ENCODE measurements at regions not wholly inside any gene's neighbourhood (a gene's known extent, or its start where the extent isn't known, plus 50 kb on each side); places are given as distances from the start of the nearest gene placed in this dataset.

DNA sequence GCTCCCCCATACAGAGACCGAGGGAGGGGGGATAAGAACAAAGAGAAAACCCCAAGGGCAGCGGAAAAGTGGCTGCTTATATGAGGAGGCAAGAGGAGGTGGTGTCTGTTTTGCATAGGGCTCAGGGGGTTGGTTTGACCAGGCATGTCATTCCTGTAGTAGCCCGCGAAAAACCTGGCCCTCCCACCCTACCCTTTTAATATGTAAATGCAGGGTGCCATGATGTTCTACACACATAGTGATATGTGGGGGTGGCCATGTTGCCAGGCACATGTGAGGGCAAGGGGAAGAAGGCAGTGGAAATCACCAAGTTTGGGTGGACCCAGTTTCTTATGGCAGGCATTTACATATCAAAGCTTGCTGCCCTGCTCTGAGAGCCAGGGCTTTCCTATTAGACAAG, 203.5 kb upstream of the UBL3 start:
- Histone ChIP-seq H3K36me3 (ENCODE audit: insufficient read depth, low read length, poor library complexity, severe bottlenecking) (no peaks in the 10 kb centered on the region), H3K9me3 (ENCODE audit: low read depth, low read length, poor library complexity, severe bottlenecking) (peaks cover 4% of the 10 kb centered on the region), H3K4me3 (ENCODE audit: low read depth, low read length, poor library complexity, severe bottlenecking) (no peak overlapping the region), H3K27me3 (replicated peaks; ENCODE audit: insufficient read depth, low read depth, low read length, poor library complexity) (no peaks in the 10 kb centered on the region), H3K4me1 (ENCODE audit: insufficient read depth, low read length, poor library complexity, severe bottlenecking) (peaks cover 15% of the 10 kb centered on the region), H3K27ac (ENCODE audit: low read depth, low read length, poor library complexity, severe bottlenecking) (no peak overlapping the region)
- DNase-seq (ENCODE audit: low spot score) = no peak
- ChIA-PET POLR2A (ENCODE audit: low non-redundant PET) (no interaction called here), CTCF (no interaction called here)
- no TSS peak for BruUV-seq (replicated peaks)
- no peak for TF ChIP-seq EZH2 (IDR thresholded peaks at IDR 0.05; ENCODE audit: borderline replicate concordance, low read depth, low read length, poor library complexity, severe bottlenecking)
- TF ChIP-seq, protein P1, sequence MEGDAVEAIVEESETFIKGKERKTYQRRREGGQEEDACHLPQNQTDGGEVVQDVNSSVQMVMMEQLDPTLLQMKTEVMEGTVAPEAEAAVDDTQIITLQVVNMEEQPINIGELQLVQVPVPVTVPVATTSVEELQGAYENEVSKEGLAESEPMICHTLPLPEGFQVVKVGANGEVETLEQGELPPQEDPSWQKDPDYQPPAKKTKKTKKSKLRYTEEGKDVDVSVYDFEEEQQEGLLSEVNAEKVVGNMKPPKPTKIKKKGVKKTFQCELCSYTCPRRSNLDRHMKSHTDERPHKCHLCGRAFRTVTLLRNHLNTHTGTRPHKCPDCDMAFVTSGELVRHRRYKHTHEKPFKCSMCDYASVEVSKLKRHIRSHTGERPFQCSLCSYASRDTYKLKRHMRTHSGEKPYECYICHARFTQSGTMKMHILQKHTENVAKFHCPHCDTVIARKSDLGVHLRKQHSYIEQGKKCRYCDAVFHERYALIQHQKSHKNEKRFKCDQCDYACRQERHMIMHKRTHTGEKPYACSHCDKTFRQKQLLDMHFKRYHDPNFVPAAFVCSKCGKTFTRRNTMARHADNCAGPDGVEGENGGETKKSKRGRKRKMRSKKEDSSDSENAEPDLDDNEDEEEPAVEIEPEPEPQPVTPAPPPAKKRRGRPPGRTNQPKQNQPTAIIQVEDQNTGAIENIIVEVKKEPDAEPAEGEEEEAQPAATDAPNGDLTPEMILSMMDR (conservative IDR thresholded peaks at IDR 0.05; ENCODE audit: low read depth, low read length) = no peak
- intact Hi-C loops (cut with micrococcal nuclease; ENCODE audit: unreplicated experiment) = no loop called here

DNA sequence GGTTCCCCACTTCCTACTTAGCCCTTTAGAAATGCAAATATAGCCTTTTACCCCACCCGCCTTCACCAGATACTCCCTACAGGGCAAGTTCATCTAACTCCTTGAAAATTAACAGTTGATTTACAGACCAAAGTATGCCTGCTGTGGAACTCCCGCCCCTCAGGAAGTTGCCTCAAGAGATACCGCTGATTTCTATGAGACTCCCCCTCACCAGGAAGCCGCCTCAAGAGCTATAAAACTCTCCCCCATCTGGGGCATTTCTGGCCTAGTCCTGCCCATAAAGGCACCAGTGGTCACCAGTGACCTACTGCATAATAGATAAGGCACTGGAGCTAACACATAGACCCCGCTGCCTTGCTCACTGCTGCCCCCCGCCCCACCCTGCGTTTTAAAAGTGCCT, 201.7 kb upstream of the UBL3 start:
- ChIA-PET CTCF (interaction anchor here (0.7 kb wide), 1 partner anchor 396 kb away, joined by 4 read pairs; no protein-coding TSS in a partner anchor), POLR2A (ENCODE audit: low non-redundant PET) (no interaction called here)
- no peaks in the 10 kb centered on the region for H3K27me3 ChIP-seq (replicated peaks; ENCODE audit: insufficient read depth, low read depth, low read length, poor library complexity)
- no TSS peak for BruUV-seq (replicated peaks)
- H3K4me1 ChIP-seq (ENCODE audit: insufficient read depth, low read length, poor library complexity, severe bottlenecking) = peaks cover 15% of the 10 kb centered on the region
- intact Hi-C loops (cut with micrococcal nuclease; ENCODE audit: unreplicated experiment) = no loop called here
- TF ChIP-seq, protein P1 (conservative IDR thresholded peaks at IDR 0.05; ENCODE audit: low read depth, low read length) = 0 out of 2 replicates have a peak, but pooled peaks have one; percentile 20
- no peak for TF ChIP-seq EZH2 (IDR thresholded peaks at IDR 0.05; ENCODE audit: borderline replicate concordance, low read depth, low read length, poor library complexity, severe bottlenecking)
- no peaks in the 10 kb centered on the region for H3K36me3 ChIP-seq (ENCODE audit: insufficient read depth, low read length, poor library complexity, severe bottlenecking)
- H3K27ac ChIP-seq (ENCODE audit: low read depth, low read length, poor library complexity, severe bottlenecking) = no peak overlapping the region
- peak; percentile 87 for DNase-seq (ENCODE audit: low spot score)
- no peak overlapping the region for H3K4me3 ChIP-seq (ENCODE audit: low read depth, low read length, poor library complexity, severe bottlenecking)
- peaks cover 3% of the 10 kb centered on the region for H3K9me3 ChIP-seq (ENCODE audit: low read depth, low read length, poor library complexity, severe bottlenecking)

DNA sequence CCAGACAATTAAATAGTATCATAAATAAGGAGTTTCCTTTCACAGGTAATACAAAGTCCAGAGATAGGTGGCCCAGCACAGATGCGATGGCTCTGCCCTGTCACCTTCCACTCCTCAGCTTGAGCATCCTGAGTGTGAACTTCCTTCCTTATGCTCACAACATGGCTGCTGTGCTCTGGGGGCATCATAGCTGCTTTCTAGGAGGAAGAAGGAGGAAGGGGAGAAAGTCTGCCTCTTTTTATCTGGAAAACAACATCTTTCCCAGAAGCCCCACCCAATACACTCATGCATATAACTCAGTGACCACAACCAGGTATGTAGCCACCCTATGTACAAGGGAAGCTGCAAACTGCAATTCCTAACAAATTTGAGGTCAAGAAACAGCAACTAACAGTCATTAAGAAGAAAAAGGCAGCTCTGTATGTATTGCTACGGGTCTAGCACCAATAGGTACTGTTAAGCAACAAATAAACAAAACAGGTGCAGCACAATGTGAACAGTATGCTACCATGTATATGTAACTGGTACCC, 201.2 kb upstream of the UBL3 start:
- no peaks in the 10 kb centered on the region for H3K36me3 ChIP-seq (ENCODE audit: insufficient read depth, low read length, poor library complexity, severe bottlenecking)
- ChIA-PET POLR2A (ENCODE audit: low non-redundant PET) (no interaction called here), CTCF (no interaction called here)
- TF ChIP-seq, protein P1 (conservative IDR thresholded peaks at IDR 0.05; ENCODE audit: low read depth, low read length) = no peak
- intact Hi-C loops (cut with micrococcal nuclease; ENCODE audit: unreplicated experiment) = no loop called here
- H3K9me3 ChIP-seq (ENCODE audit: low read depth, low read length, poor library complexity, severe bottlenecking) = no peaks in the 10 kb centered on the region
- H3K4me3 ChIP-seq (ENCODE audit: low read depth, low read length, poor library complexity, severe bottlenecking) = no peak overlapping the region
- no peaks in the 10 kb centered on the region for H3K27me3 ChIP-seq (replicated peaks; ENCODE audit: insufficient read depth, low read depth, low read length, poor library complexity)
- H3K27ac ChIP-seq (ENCODE audit: low read depth, low read length, poor library complexity, severe bottlenecking) = no peak overlapping the region
- peaks cover 15% of the 10 kb centered on the region for H3K4me1 ChIP-seq (ENCODE audit: insufficient read depth, low read length, poor library complexity, severe bottlenecking)
- no TSS peak for BruUV-seq (replicated peaks)
- no peak for DNase-seq (ENCODE audit: low spot score)
